ENCODE measurements at regions not wholly inside any gene's neighbourhood (a gene's known extent, or its start where the extent isn't known, plus 50 kb on each side); places are given as distances from the start of the nearest gene placed in this dataset.

DNA sequence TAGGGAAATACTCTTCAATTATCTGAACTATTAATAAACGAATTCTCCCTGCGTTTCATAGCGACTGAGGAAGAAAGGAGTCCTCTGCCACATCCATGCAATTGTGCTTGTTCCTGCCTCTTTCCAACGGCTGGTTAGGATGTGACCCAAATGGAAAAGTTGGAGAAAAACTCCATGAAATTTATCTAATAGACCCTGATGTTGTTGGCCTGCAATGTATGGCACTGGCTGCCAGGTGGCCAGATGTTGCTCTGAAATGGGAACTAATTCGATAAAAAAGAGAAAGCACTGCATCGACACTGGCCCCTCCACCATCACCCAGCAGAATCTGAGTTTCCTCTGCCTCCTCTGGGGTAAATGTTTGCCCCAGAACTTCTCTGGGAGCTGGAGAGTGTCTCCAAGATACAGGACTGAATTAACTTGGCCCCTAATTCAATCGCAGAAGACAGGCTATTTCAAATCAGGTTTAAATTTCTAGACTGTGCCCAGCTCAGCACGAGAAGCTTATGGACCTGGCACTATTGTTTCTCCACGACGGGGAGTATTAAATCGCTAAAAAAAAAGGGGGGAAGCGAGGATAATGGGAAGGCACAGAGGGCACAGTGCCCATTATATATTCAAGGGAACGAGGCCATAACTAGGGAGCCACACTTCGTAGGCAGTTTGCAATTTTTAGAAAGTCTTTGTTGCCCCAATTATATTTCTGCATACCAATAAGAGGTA is 103.9 kb downstream of the ZIC5 start:
- no peak overlapping the region for H3K4me3 ChIP-seq (ENCODE audit: low read depth, low read length)
- TF ChIP-seq, protein P1, sequence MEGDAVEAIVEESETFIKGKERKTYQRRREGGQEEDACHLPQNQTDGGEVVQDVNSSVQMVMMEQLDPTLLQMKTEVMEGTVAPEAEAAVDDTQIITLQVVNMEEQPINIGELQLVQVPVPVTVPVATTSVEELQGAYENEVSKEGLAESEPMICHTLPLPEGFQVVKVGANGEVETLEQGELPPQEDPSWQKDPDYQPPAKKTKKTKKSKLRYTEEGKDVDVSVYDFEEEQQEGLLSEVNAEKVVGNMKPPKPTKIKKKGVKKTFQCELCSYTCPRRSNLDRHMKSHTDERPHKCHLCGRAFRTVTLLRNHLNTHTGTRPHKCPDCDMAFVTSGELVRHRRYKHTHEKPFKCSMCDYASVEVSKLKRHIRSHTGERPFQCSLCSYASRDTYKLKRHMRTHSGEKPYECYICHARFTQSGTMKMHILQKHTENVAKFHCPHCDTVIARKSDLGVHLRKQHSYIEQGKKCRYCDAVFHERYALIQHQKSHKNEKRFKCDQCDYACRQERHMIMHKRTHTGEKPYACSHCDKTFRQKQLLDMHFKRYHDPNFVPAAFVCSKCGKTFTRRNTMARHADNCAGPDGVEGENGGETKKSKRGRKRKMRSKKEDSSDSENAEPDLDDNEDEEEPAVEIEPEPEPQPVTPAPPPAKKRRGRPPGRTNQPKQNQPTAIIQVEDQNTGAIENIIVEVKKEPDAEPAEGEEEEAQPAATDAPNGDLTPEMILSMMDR (IDR thresholded peaks at IDR 0.05; ENCODE audit: low read depth, low read length): no peak

DNA sequence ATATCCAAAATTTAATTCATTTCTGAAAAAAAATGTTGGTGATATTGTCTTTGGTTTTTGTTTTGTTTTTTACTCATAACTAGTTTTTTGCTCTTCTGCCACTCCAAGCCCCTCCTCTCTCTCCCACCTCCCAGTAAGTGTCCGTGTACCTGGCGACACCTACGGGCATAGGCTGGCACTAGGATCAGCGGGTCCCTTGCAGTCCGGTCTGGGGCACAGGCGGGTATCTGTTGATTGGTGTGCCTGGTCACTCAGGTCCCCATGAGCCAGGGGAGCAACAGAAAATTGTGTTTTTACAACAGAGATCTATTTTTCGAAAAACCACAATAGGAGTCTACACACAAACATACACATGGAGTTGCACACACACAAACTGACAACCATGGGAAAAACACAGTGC is 104.8 kb downstream of the ZIC5 start:
- no peak overlapping the region for H3K4me3 ChIP-seq (ENCODE audit: low read depth, low read length)
- TF ChIP-seq, protein P1 (IDR thresholded peaks at IDR 0.05; ENCODE audit: low read depth, low read length): no peak

DNA sequence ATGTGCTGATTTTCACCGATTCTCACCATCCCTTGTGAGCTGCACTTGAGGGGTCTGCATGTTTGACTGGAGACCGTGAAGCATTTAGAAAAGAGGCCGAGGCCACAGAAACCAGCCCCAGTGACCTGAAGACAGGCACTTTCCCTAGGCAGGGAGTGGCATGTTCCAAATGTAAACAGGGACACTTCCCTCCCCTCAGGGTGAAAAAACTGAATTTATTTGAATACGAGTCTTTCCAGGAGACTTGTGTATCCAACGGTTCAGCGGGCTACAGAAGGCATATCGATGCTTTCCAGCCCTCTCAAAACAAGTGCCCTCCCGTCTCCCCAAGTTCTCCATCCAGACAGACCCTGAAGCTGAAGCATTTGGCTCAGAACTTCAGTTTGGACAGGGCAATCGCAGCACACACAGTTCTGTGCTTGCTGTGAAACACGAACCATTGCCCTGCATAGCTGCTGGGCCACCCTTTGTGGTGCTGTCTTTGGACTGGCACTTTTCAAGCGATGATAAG is 106.1 kb downstream of the ZIC5 start:
- no peak overlapping the region for H3K4me3 ChIP-seq (ENCODE audit: low read depth, low read length)
- TF ChIP-seq, protein P1 (IDR thresholded peaks at IDR 0.05; ENCODE audit: low read depth, low read length): no peak

DNA sequence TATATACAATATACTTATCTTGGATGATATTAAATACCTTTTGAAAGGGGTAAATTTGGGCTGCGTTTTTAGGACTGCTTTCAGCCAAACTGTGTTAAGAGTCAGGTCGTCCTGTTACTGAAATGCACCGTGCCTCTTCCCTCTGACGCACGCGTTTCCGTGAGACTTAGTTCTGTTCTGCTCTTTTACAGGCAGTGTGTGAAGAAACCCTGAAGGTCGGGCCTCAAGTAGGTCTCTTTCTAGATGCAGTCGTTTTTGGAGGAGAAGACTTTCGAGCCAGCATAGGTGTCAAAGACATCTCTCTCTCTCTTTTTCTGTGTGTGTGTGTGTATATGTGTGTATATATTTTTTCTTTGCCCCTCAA is 107.0 kb downstream of the ZIC5 start:
- no peak overlapping the region for H3K4me3 ChIP-seq (ENCODE audit: low read depth, low read length)
- TF ChIP-seq, protein P1 (IDR thresholded peaks at IDR 0.05; ENCODE audit: low read depth, low read length): no peak

DNA sequence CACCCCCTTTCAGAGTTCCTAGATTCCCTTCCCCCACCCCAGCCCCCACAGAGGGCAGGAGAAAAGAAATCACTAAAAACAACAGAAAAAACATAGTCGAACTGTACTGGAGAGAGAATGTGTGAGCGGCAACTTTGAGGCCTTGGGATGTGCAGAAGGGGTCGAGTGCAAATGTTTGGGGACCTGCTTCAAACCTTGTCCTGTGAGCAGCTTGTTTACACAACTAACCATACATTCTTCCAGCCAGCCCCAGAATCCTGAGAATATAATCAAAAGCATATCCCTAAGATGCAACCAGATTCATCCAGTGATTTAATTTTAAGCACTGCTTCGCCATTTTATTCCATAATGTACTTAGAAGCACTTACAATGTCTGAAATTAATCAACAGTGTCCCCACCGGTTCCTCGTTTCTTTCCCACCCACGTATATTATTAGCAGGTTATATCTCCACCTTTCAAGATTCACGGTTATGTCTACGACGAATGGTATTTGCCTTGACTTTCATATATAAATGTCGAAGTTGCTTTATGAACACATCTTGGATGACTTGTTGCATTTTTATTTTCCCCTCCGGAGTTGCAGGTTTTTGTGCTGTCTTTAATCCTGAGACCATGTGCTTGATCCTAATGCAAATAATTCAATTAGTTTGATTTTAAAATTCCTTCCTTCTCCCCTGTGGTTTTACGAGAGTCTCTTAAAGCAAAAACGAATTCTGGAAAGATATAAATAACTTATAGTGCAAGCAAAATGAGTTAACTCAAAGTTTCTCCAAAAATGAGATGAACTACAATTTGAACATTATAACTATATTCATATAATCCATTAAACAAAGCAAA is 107.6 kb downstream of the ZIC5 start:
- TF ChIP-seq, protein P1 (IDR thresholded peaks at IDR 0.05; ENCODE audit: low read depth, low read length): no peak
- H3K4me3 ChIP-seq (ENCODE audit: low read depth, low read length): no peak overlapping the region

DNA sequence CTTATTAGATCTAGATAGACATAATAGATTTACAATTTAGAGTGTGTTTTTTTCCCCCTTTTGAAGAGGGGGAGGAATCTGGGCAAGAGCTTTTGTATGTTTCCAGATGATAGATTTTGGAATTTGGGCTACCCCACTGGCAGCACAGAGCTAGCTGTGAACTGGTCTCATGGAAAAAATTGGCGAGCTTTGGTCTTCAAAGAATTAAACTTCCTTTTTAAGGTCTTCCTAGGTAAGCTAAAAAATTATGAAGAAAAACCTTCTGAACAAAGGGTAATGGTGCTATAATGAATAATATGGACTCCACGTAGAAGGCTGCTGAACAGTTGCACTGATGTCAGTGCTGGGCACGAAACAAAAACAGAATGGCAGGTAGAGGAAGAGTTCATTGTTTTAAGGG is 109.3 kb downstream of the ZIC5 start:
- no peak overlapping the region for H3K4me3 ChIP-seq (ENCODE audit: low read depth, low read length)
- TF ChIP-seq, protein P1 (IDR thresholded peaks at IDR 0.05; ENCODE audit: low read depth, low read length): no peak

DNA sequence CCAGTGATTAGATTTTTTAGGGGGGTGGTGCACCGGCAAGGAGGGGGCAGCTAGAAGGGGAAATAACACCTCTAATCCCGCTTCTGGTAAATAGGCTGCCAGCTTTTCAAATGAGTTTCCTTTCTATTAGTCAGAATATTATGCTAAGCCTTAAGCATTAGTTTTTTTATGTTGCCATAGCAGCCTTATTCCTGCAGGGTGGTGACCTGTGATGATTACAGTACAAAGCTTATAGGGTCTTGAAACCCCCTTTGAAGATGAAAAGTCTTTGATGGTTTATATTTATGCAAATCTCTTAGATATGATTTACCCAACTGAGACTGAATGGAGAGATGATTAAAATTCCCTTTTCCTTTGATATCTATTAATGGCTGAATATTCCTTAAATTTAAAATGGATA is 109.8 kb downstream of the ZIC5 start:
- TF ChIP-seq, protein P1 (IDR thresholded peaks at IDR 0.05; ENCODE audit: low read depth, low read length): no peak
- no peak overlapping the region for H3K4me3 ChIP-seq (ENCODE audit: low read depth, low read length)

Data from WI38 (cell line).